ENCODE measurements at regions not wholly inside any gene's neighbourhood (a gene's known extent, or its start where the extent isn't known, plus 50 kb on each side); places are given as distances from the start of the nearest gene placed in this dataset.
A peak's percentile ranks its signal among the peaks of the same experiment; 100 is the strongest.

DNA sequence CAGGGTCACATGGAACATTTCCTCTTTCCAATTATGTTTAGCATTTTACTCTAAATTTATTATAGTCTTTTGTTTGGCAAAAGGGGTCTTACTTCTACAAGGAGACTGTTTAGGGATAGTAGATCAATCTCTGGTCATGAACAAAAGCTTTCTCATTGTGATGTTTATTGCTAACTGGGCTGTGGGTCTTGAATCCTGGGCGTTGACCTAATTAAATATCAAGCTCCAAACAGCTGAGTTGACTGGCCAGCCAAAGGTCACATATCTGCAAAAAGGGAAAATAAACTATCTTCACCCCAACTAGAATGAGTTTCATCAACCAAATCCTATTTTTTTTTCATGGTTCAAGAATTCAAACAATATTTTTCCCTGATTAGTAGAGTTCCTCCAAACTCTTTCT, 245.4 kb upstream of the TUT7 start:
- no peaks in the 10 kb centered on the region for H3K4me1 ChIP-seq (ENCODE audit: control insufficient read depth in 2 of 2, insufficient read depth in 2 of 2, low read length in 2 of 2)
- H3K27ac ChIP-seq (ENCODE audit: low read depth in 2 of 2, low read length in 2 of 2) = no peak overlapping the region
- H3K27me3 ChIP-seq (ENCODE audit: control insufficient read depth in 2 of 2, insufficient read depth in 2 of 2, low read length in 2 of 2) = no peaks in the 10 kb centered on the region
- no peak overlapping the region for H3K4me3 ChIP-seq (ENCODE audit: low read length in 2 of 2)
- H3K9ac ChIP-seq (ENCODE audit: low read depth in 1 of 2, low read length in 2 of 2) = no peak overlapping the region
- H3K36me3 ChIP-seq (ENCODE audit: control insufficient read depth in 2 of 2, insufficient read depth in 2 of 2, low read length in 2 of 2) = no peaks in the 10 kb centered on the region
- no peaks in the 10 kb centered on the region for H3K9me3 ChIP-seq (ENCODE audit: control insufficient read depth in 2 of 2, low read length in 2 of 2)

DNA sequence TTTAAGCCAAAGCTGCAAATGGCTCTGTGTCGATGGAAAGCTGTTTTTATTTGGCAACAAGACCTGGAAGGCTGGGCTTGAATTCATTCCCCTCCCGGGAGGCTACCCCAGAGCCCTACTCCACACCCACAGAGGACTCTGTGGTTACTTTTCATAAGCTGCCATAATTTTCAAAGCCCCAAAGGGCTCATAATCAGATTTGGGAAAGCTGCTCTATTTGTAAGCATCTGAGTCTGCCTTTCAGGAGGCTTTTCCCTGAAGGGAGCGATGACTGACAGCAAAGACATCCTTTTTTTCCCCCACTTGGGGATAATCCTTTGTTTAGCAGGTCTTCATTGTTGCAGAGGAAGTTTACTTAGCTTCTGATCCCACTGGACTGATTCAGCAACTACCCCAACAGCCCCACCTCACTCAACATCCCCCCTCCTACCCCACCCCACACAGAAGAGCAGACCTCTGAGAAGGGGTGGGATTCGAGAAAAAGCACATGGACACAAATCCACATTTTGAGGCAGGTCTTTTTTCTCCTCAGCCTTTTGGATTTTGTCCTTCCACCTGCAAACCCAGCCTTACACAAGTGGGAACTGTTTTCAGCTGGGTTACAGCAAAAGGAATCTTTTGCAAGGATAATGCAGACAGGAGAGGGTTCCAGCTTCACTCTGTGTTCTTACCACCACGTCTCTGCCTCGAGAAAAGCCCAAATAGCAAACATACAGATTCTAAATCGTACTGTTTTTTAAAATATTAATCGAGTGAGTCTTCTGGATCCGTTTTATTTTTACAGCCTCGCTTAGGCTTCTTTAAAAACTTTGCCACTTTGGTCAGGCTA, 244.4 kb upstream of the TUT7 start:
- no peaks in the 10 kb centered on the region for H3K27me3 ChIP-seq (ENCODE audit: control insufficient read depth in 2 of 2, insufficient read depth in 2 of 2, low read length in 2 of 2)
- no peaks in the 10 kb centered on the region for H3K4me1 ChIP-seq (ENCODE audit: control insufficient read depth in 2 of 2, insufficient read depth in 2 of 2, low read length in 2 of 2)
- H3K9me3 ChIP-seq (ENCODE audit: control insufficient read depth in 2 of 2, low read length in 2 of 2) = no peaks in the 10 kb centered on the region
- no peak overlapping the region for H3K9ac ChIP-seq (ENCODE audit: low read depth in 1 of 2, low read length in 2 of 2)
- H3K27ac ChIP-seq (ENCODE audit: low read depth in 2 of 2, low read length in 2 of 2) = no peak overlapping the region
- H3K36me3 ChIP-seq (ENCODE audit: control insufficient read depth in 2 of 2, insufficient read depth in 2 of 2, low read length in 2 of 2) = no peaks in the 10 kb centered on the region
- H3K4me3 ChIP-seq (ENCODE audit: low read length in 2 of 2) = no peak overlapping the region

DNA sequence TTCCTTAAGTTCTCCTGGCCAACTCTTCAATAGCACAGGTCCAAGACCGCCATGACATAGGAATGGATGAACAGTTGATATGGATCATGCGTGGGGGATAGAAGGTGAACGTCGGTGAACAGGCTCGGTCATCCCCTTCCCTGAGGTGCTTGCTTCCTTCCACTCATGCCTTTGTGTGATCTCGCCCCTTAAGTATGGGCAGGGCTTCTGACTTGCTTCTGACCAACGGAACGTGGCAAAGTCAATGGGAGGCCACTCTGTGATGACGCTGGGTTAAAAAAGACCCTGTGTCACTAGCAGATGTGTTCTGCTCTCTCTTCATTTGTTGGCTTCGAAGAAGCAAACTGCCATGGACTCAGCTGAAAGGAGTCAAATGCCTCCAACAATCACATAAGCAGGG, 240.5 kb upstream of the TUT7 start:
- Histone ChIP-seq H3K27ac (ENCODE audit: low read depth in 2 of 2, low read length in 2 of 2) (no peak overlapping the region), H3K9me3 (ENCODE audit: control insufficient read depth in 2 of 2, low read length in 2 of 2) (no peaks in the 10 kb centered on the region), H3K9ac (ENCODE audit: low read depth in 1 of 2, low read length in 2 of 2) (no peak overlapping the region), H3K4me1 (ENCODE audit: control insufficient read depth in 2 of 2, insufficient read depth in 2 of 2, low read length in 2 of 2) (no peaks in the 10 kb centered on the region), H3K27me3 (ENCODE audit: control insufficient read depth in 2 of 2, insufficient read depth in 2 of 2, low read length in 2 of 2) (no peaks in the 10 kb centered on the region), H3K36me3 (ENCODE audit: control insufficient read depth in 2 of 2, insufficient read depth in 2 of 2, low read length in 2 of 2) (no peaks in the 10 kb centered on the region), H3K4me3 (ENCODE audit: low read length in 2 of 2) (no peak overlapping the region)

DNA sequence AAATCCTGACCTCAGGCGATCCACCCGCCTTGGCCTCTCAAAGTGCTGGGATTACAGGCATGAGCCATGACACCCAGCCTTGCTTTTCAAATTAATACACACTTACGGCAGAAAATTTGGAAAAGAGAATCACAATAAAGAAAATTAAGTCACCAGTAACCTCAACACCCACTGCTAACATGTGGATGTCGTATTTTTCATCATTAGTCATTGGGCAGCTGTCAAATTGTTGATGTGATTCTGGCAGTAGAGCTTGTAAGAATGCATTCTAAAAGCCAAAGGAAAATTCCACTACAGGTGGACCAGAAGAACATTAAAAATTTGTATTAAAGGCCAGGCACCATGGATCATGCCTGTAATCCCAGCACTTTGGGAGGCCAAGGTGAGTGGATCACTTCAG, 237.3 kb upstream of the TUT7 start:
- Histone ChIP-seq H3K4me3 (ENCODE audit: low read length in 2 of 2) (no peak overlapping the region), H3K27me3 (ENCODE audit: control insufficient read depth in 2 of 2, insufficient read depth in 2 of 2, low read length in 2 of 2) (no peaks in the 10 kb centered on the region), H3K27ac (ENCODE audit: low read depth in 2 of 2, low read length in 2 of 2) (no peak overlapping the region), H3K36me3 (ENCODE audit: control insufficient read depth in 2 of 2, insufficient read depth in 2 of 2, low read length in 2 of 2) (no peaks in the 10 kb centered on the region), H3K9ac (ENCODE audit: low read depth in 1 of 2, low read length in 2 of 2) (no peak overlapping the region), H3K9me3 (ENCODE audit: control insufficient read depth in 2 of 2, low read length in 2 of 2) (no peaks in the 10 kb centered on the region), H3K4me1 (ENCODE audit: control insufficient read depth in 2 of 2, insufficient read depth in 2 of 2, low read length in 2 of 2) (no peaks in the 10 kb centered on the region)

DNA sequence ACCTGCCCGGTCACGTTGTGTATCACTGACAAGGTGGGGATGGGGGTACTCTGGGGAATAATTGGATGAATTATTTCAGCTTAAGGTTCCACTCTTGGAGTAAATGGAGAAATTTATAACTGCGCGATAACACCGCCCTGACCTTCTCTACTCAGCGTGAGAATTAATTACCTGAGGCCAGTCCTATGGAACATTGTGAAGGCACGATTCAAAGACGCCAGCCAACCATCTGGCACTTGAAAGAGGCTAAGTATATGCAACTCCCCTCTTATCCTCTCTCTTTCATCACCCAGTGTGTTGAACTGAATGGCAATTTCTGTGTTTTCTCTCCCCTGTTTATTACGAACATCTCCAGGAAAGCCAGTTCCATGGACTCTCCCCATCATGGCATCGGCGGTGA, 235.5 kb upstream of the TUT7 start:
- Histone ChIP-seq H3K4me1 (ENCODE audit: control insufficient read depth in 2 of 2, insufficient read depth in 2 of 2, low read length in 2 of 2) (no peaks in the 10 kb centered on the region), H3K4me3 (ENCODE audit: low read length in 2 of 2) (no peak overlapping the region), H3K36me3 (ENCODE audit: control insufficient read depth in 2 of 2, insufficient read depth in 2 of 2, low read length in 2 of 2) (no peaks in the 10 kb centered on the region), H3K27ac (ENCODE audit: low read depth in 2 of 2, low read length in 2 of 2) (no peak overlapping the region), H3K27me3 (ENCODE audit: control insufficient read depth in 2 of 2, insufficient read depth in 2 of 2, low read length in 2 of 2) (no peaks in the 10 kb centered on the region), H3K9me3 (ENCODE audit: control insufficient read depth in 2 of 2, low read length in 2 of 2) (no peaks in the 10 kb centered on the region), H3K9ac (ENCODE audit: low read depth in 1 of 2, low read length in 2 of 2) (no peak overlapping the region)

DNA sequence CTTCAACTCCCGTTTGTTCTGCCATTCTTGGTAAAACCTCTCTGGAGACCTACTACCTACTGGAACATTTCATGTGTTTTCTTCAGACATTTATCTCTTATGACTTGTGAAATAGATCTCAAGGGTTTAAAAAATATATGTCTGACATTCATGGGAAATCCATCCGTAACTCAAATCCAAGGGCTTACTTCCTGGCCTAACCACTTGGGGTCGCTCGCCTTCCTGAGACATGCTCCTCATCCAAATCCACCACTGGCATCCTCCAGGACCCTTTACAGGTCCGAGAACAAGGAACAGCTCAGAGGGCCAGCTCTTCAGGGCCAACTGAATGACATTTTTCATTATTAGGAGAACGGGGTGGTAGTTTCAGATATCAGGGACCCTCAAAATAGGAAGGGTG, 235.1 kb upstream of the TUT7 start:
- Histone ChIP-seq H3K4me1 (ENCODE audit: control insufficient read depth in 2 of 2, insufficient read depth in 2 of 2, low read length in 2 of 2) (no peaks in the 10 kb centered on the region), H3K27me3 (ENCODE audit: control insufficient read depth in 2 of 2, insufficient read depth in 2 of 2, low read length in 2 of 2) (no peaks in the 10 kb centered on the region), H3K36me3 (ENCODE audit: control insufficient read depth in 2 of 2, insufficient read depth in 2 of 2, low read length in 2 of 2) (no peaks in the 10 kb centered on the region), H3K9me3 (ENCODE audit: control insufficient read depth in 2 of 2, low read length in 2 of 2) (no peaks in the 10 kb centered on the region), H3K4me3 (ENCODE audit: low read length in 2 of 2) (no peak overlapping the region), H3K9ac (ENCODE audit: low read depth in 1 of 2, low read length in 2 of 2) (no peak overlapping the region), H3K27ac (ENCODE audit: low read depth in 2 of 2, low read length in 2 of 2) (no peak overlapping the region)

DNA sequence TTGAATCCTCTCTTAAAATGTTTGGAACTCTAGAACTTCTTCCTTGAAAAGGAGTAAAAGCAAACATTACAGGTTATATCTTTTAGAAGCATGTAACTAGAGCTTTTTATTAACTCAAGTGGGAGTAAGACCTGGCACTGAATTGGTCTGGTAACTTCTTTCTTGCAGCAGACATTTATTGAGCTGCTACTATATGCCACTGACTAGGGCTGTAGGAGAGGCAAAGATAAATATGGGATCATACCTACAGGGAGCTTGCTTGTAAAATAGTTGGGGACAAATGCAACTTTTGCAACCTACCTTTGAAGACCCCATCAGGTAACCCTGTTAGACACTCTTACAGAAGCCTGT, 231.9 kb upstream of the TUT7 start:
- Histone ChIP-seq H3K27me3 (ENCODE audit: control insufficient read depth in 2 of 2, insufficient read depth in 2 of 2, low read length in 2 of 2) (no peaks in the 10 kb centered on the region), H3K9ac (ENCODE audit: low read depth in 1 of 2, low read length in 2 of 2) (no peak overlapping the region), H3K9me3 (ENCODE audit: control insufficient read depth in 2 of 2, low read length in 2 of 2) (no peaks in the 10 kb centered on the region), H3K4me3 (ENCODE audit: low read length in 2 of 2) (peak overlapping the region in 1 of 2 donors; percentile 44), H3K27ac (ENCODE audit: low read depth in 2 of 2, low read length in 2 of 2) (no peak overlapping the region), H3K4me1 (ENCODE audit: control insufficient read depth in 2 of 2, insufficient read depth in 2 of 2, low read length in 2 of 2) (no peaks in the 10 kb centered on the region), H3K36me3 (ENCODE audit: control insufficient read depth in 2 of 2, insufficient read depth in 2 of 2, low read length in 2 of 2) (no peaks in the 10 kb centered on the region)

DNA sequence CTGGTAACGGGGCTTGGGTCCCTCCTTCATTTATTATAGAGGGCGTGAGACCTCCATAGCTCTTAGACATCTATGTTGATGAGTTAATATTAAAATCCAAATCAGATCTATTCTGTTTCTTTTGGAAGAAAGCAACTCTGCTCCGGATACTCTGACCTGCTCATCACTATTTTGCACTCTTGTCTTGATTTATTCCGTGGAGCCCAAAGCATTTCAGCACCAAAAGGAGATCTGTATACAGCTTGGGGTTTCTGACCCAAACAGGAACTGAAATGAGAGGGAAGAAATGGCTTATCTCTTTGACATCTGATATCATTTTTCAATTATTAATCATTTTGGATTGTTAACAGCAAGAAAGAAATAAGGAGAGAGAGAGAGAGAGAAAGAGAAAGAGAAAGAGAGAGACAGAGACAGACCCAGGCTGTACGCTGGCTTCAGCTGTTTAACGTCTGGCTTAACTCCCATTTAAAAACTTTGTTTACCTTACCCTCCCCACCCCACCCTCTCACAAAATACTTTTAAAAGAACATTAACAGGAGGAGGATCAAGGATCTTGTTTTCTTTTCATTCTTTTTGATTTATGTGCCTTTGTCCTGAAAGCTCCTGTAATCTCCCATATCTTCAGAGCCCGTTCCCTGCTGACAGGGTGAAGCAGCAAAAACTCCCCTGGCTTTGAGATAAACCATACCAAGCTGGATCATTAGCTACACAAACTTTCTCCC, 231.4 kb upstream of the TUT7 start:
- no peak overlapping the region for H3K27ac ChIP-seq (ENCODE audit: low read depth in 2 of 2, low read length in 2 of 2)
- no peaks in the 10 kb centered on the region for H3K27me3 ChIP-seq (ENCODE audit: control insufficient read depth in 2 of 2, insufficient read depth in 2 of 2, low read length in 2 of 2)
- H3K9me3 ChIP-seq (ENCODE audit: control insufficient read depth in 2 of 2, low read length in 2 of 2) = no peaks in the 10 kb centered on the region
- H3K36me3 ChIP-seq (ENCODE audit: control insufficient read depth in 2 of 2, insufficient read depth in 2 of 2, low read length in 2 of 2) = no peaks in the 10 kb centered on the region
- peak overlapping the region in 1 of 2 donors; percentile 44 for H3K4me3 ChIP-seq (ENCODE audit: low read length in 2 of 2)
- no peaks in the 10 kb centered on the region for H3K4me1 ChIP-seq (ENCODE audit: control insufficient read depth in 2 of 2, insufficient read depth in 2 of 2, low read length in 2 of 2)
- no peak overlapping the region for H3K9ac ChIP-seq (ENCODE audit: low read depth in 1 of 2, low read length in 2 of 2)

DNA sequence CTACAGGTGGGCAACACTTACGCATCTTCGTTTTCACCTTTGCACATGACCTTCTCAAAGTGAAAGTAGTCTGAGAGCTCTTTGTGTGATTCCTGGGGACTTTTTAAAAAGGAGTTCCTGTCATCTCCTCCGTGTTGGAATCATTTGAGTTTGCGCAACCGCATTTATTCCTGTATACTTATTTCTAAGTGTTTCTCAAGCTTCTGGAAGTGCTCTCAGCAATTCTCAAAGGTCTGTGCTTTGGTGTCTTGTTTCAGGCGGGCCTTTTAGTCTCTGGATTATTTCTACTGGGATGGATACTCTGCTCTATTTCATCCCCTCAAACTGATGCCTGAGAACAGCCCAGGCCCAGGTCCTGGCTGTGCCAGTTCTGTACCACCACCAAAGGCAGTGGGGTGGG, 226.5 kb upstream of the TUT7 start:
- H3K9ac ChIP-seq (ENCODE audit: low read depth in 1 of 2, low read length in 2 of 2) = no peak overlapping the region
- H3K36me3 ChIP-seq (ENCODE audit: control insufficient read depth in 2 of 2, insufficient read depth in 2 of 2, low read length in 2 of 2) = no peaks in the 10 kb centered on the region
- no peaks in the 10 kb centered on the region for H3K9me3 ChIP-seq (ENCODE audit: control insufficient read depth in 2 of 2, low read length in 2 of 2)
- H3K4me3 ChIP-seq (ENCODE audit: low read length in 2 of 2) = no peak overlapping the region
- no peaks in the 10 kb centered on the region for H3K27me3 ChIP-seq (ENCODE audit: control insufficient read depth in 2 of 2, insufficient read depth in 2 of 2, low read length in 2 of 2)
- no peaks in the 10 kb centered on the region for H3K4me1 ChIP-seq (ENCODE audit: control insufficient read depth in 2 of 2, insufficient read depth in 2 of 2, low read length in 2 of 2)
- no peak overlapping the region for H3K27ac ChIP-seq (ENCODE audit: low read depth in 2 of 2, low read length in 2 of 2)

DNA sequence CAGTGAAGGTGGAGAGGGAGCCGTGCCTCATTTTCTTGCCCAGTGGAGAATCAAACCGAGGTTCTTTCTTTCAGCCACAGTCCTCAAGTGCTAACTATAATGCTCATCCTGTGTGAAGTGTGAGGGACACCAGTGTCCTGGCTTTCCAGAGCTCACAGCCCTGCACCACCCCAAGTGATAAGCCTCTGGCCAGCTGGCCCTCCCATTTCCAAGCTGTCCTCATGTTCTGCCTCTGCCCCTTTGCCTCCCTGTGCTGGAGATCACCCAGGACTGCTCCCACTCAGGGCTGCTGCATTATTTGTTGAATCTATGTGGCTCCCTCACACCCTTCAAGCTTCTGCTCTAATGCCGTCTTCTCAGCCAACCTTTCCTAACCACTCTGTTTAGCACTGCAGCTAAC, 224.5 kb upstream of the TUT7 start:
- Histone ChIP-seq H3K36me3 (ENCODE audit: control insufficient read depth in 2 of 2, insufficient read depth in 2 of 2, low read length in 2 of 2) (no peaks in the 10 kb centered on the region), H3K27me3 (ENCODE audit: control insufficient read depth in 2 of 2, insufficient read depth in 2 of 2, low read length in 2 of 2) (no peaks in the 10 kb centered on the region), H3K9me3 (ENCODE audit: control insufficient read depth in 2 of 2, low read length in 2 of 2) (no peaks in the 10 kb centered on the region), H3K4me1 (ENCODE audit: control insufficient read depth in 2 of 2, insufficient read depth in 2 of 2, low read length in 2 of 2) (no peaks in the 10 kb centered on the region), H3K4me3 (ENCODE audit: low read length in 2 of 2) (no peak overlapping the region), H3K9ac (ENCODE audit: low read depth in 1 of 2, low read length in 2 of 2) (no peak overlapping the region), H3K27ac (ENCODE audit: low read depth in 2 of 2, low read length in 2 of 2) (no peak overlapping the region)
